ENCODE measurements at regions not wholly inside any gene's neighbourhood (a gene's known extent, or its start where the extent isn't known, plus 50 kb on each side); places are given as distances from the start of the nearest gene placed in this dataset.

- Histone ChIP-seq H3K9me3 (no peaks in the 10 kb centered on the region), H3K36me3 (no peaks in the 10 kb centered on the region), H3K4me1 (ENCODE audit: insufficient read depth) (no peaks in the 10 kb centered on the region), H3K27me3 (no peaks in the 10 kb centered on the region), H3K4me3 (no peak overlapping the region), H3K27ac (no peak overlapping the region)
- intact Hi-C loops (cut with DNase I), result no loop called here
- no peak for DNase-seq
- no peak for TF ChIP-seq CTCF (IDR thresholded peaks at IDR 0.05)
- no peak for TF ChIP-seq EP300 (IDR thresholded peaks at IDR 0.05)
- TF ChIP-seq POLR2A (IDR thresholded peaks at IDR 0.05), result no peak
- WGBS, 3 donors, result 18 to 58% (median 29%) methylated on average over 1 of the region's 1 CpG
Observed at GRCh38 chr4:159758061-159758460, 655.2 kb downstream of the RAPGEF2 start.

- no peaks in the 10 kb centered on the region for H3K9me3 ChIP-seq
- H3K4me1 ChIP-seq (ENCODE audit: insufficient read depth), result no peaks in the 10 kb centered on the region
- H3K27me3 ChIP-seq, result no peaks in the 10 kb centered on the region
- no peak overlapping the region for H3K4me3 ChIP-seq
- H3K27ac ChIP-seq, result no peak overlapping the region
- H3K36me3 ChIP-seq, result no peaks in the 10 kb centered on the region
- DNase-seq, result no peak
- intact Hi-C loops (cut with DNase I), result no loop called here
- 85 to 96% (median 92%) methylated on average over 1 of the region's 1 CpG for WGBS, 3 donors
- TF ChIP-seq POLR2A (IDR thresholded peaks at IDR 0.05) (no peak), CTCF (IDR thresholded peaks at IDR 0.05) (no peak), EP300 (IDR thresholded peaks at IDR 0.05) (no peak)
Observed at GRCh38 chr4:159762672-159763071, 659.8 kb downstream of the RAPGEF2 start.

- Histone ChIP-seq H3K4me3 (no peak overlapping the region), H3K27ac (no peak overlapping the region), H3K36me3 (no peaks in the 10 kb centered on the region), H3K4me1 (ENCODE audit: insufficient read depth) (no peaks in the 10 kb centered on the region), H3K27me3 (no peaks in the 10 kb centered on the region), H3K9me3 (no peaks in the 10 kb centered on the region)
- TF ChIP-seq CTCF (IDR thresholded peaks at IDR 0.05) (no peak), POLR2A (IDR thresholded peaks at IDR 0.05) (no peak), EP300 (IDR thresholded peaks at IDR 0.05) (no peak)
- intact Hi-C loops (cut with DNase I), result no loop called here
- WGBS, 3 donors, result 4 to 14% (median 6%) methylated on average over 5 of the region's 5 CpGs
- DNase-seq, result no peak
Observed at GRCh38 chr4:159764343-159764952, 661.6 kb downstream of the RAPGEF2 start.

GRCh38 chr4:159765382-159765781 lies 662.5 kb downstream of the RAPGEF2 start:
- H3K27me3 ChIP-seq, result no peaks in the 10 kb centered on the region
- no peaks in the 10 kb centered on the region for H3K4me1 ChIP-seq (ENCODE audit: insufficient read depth)
- intact Hi-C loops (cut with DNase I), result no loop called here
- DNase-seq, result no peak
- no peak overlapping the region for H3K4me3 ChIP-seq
- H3K9me3 ChIP-seq, result no peaks in the 10 kb centered on the region
- TF ChIP-seq CTCF (IDR thresholded peaks at IDR 0.05), result no peak
- TF ChIP-seq EP300 (IDR thresholded peaks at IDR 0.05), result no peak
- no peak for TF ChIP-seq POLR2A (IDR thresholded peaks at IDR 0.05)
- no peaks in the 10 kb centered on the region for H3K36me3 ChIP-seq
- H3K27ac ChIP-seq, result no peak overlapping the region
- 88 to 100% (median 97%) methylated on average over 1 of the region's 1 CpG for whole genome bisulfite sequencing, 3 donors

All from ovary (tissue), 7 donors.